GM23338 (cell line): ENCODE measurements at regions not wholly inside any gene's neighbourhood (a gene's known extent, or its start where the extent isn't known, plus 50 kb on each side); places are given as distances from the start of the nearest gene placed in this dataset.

ENCODE experiments used
- ATAC-seq: fragments of 200-7000 bp; cut with Tn5 transposase; 3 replicates; pipeline ENCODE4 v1.9.1; 2020
- DNase-seq: peaks from one replicate; pipeline ENCODE4 v3.0.0-alpha.2; 2015; ENCODE audit warnings: low spot score
- H2AFZ ChIP-seq: fragments of 200-600 bp; sonication (generic); 2 replicates; pipeline ENCODE4 v1.8.0; 2016; ENCODE audit warnings: antibody characterized with exemption, mild to moderate bottlenecking, moderate library complexity
- H3F3A ChIP-seq: fragments of 200-600 bp; sonication (generic); replicated peaks from 2 replicates; pipeline ENCODE4 v1.8.0; 2017; ENCODE audit warnings: antibody characterized with exemption, mixed run types, low read depth
- H3K27ac ChIP-seq: fragments of 200-600 bp; sonication (generic); 2 replicates; pipeline ENCODE4 v1.6.1; 2016; ENCODE audit warnings: low read depth
- H3K27me3 ChIP-seq: fragments of 200-600 bp; sonication (generic); 2 replicates; pipeline ENCODE4 v1.8.0; 2016; ENCODE audit warnings: mild to moderate bottlenecking, mixed run types, moderate library complexity; ENCODE audit not compliant: insufficient read depth
- H3K36me3 ChIP-seq: fragments of 200-600 bp; sonication (generic); 2 replicates; pipeline ENCODE4 v1.8.0; 2016; ENCODE audit warnings: mild to moderate bottlenecking; ENCODE audit not compliant: insufficient read depth
- H3K4me1 ChIP-seq: fragments of 200-600 bp; sonication (generic); 2 replicates; pipeline ENCODE4 v1.8.0; 2016; ENCODE audit warnings: mild to moderate bottlenecking, moderate library complexity; ENCODE audit not compliant: insufficient read depth
- H3K4me2 ChIP-seq: fragments of 200-600 bp; sonication (generic); 2 replicates; pipeline ENCODE4 v1.7.1; 2017; ENCODE audit warnings: mixed run types
- H3K4me3 ChIP-seq: fragments of 200-600 bp; sonication (generic); 2 replicates; pipeline ENCODE4 v1.6.1; 2016; ENCODE audit warnings: mixed run types
- H3K79me2 ChIP-seq: fragments of 200-600 bp; sonication (generic); replicated peaks from 2 replicates; pipeline ENCODE4 v1.8.0; 2017; ENCODE audit warnings: mild to moderate bottlenecking; ENCODE audit not compliant: insufficient read depth
- H3K9me2 ChIP-seq: fragments of 200-600 bp; sonication (generic); 2 replicates; pipeline ENCODE4 v1.8.0; 2017; ENCODE audit not compliant: insufficient read depth
- H4K20me1 ChIP-seq: fragments of 200-600 bp; sonication (generic); replicated peaks from 2 replicates; pipeline ENCODE4 v1.8.0; 2017; ENCODE audit warnings: mild to moderate bottlenecking; ENCODE audit not compliant: insufficient read depth
- H3K27ac Mint-ChIP-seq: 2 replicates; pipeline ENCODE4 v1.8.0; 2020; ENCODE audit warnings: inconsistent platforms, mild to moderate bottlenecking, moderate library complexity, mixed read lengths
- H3K27me3 Mint-ChIP-seq: 3 replicates; pipeline ENCODE4 v1.8.0; 2022; ENCODE audit warnings: low read depth, mild to moderate bottlenecking, moderate library complexity, mixed read lengths, inconsistent platforms; ENCODE audit not compliant: insufficient read depth, poor library complexity
- H3K36me3 Mint-ChIP-seq: 3 replicates; pipeline ENCODE4 v1.8.0; 2021; ENCODE audit warnings: low read depth, mild to moderate bottlenecking, inconsistent platforms, moderate library complexity, mixed read lengths
- H3K4me1 Mint-ChIP-seq: 3 replicates; pipeline ENCODE4 v1.8.0; 2020; ENCODE audit warnings: mild to moderate bottlenecking, inconsistent platforms, mixed read lengths
- H3K4me3 Mint-ChIP-seq: 3 replicates; pipeline ENCODE4 v1.8.0; 2021; ENCODE audit warnings: moderate library complexity, mild to moderate bottlenecking, inconsistent platforms, mixed read lengths
- H3K9me3 Mint-ChIP-seq: 3 replicates; pipeline ENCODE4 v1.8.0; 2020; ENCODE audit warnings: moderate library complexity, mild to moderate bottlenecking, inconsistent platforms, mixed read lengths
- CREB1 ChIP-seq: fragments of 250-450 bp; sonication (Bioruptor Pico); IDR thresholded peaks from 2 replicates; pipeline ENCODE4 v1.5.0; 2020; ENCODE audit warnings: low read depth, mild to moderate bottlenecking, moderate library complexity
- CTCF ChIP-seq, 2 experiments: fragments of 200-600 bp in 1 of 2; sonication (generic) in 1 of 2; conservative IDR thresholded peaks; 2 replicates each; pipeline versions ENCODE4 v1.5.1 to v1.6.1; 2016 to 2017; ENCODE audit warnings: antibody characterized with exemption in 2 of 2, low read depth in 2 of 2, mild to moderate bottlenecking in 2 of 2, moderate library complexity in 1 of 2
- JUNB ChIP-seq: IDR thresholded peaks from one replicate; pipeline ENCODE4 v1.6.1; 2016; ENCODE audit warnings: antibody characterized with exemption; ENCODE audit not compliant: unreplicated experiment
- POLR2AphosphoS5 ChIP-seq: IDR thresholded peaks from 2 replicates; pipeline ENCODE4 v1.6.1; 2016; ENCODE audit warnings: antibody characterized with exemption, low read depth
- STAT1 ChIP-seq: IDR thresholded peaks from one replicate; pipeline ENCODE4 v1.6.1; 2016; ENCODE audit warnings: antibody characterized with exemption; ENCODE audit not compliant: unreplicated experiment
- ZNF331 ChIP-seq: fragments of 250-450 bp; sonication (Bioruptor Pico); IDR thresholded peaks from 2 replicates; pipeline ENCODE4 v1.5.0; 2020; ENCODE audit warnings: low read depth, mild to moderate bottlenecking, moderate library complexity
- ZNF462 ChIP-seq: fragments of 250-450 bp; sonication (Bioruptor Pico); IDR thresholded peaks from 2 replicates; pipeline ENCODE4 v1.5.0; 2020; ENCODE audit warnings: mild to moderate bottlenecking, moderate library complexity
- TF ChIP-seq, protein P1 (sequence below): IDR thresholded peaks from 2 replicates; pipeline ENCODE4 v1.6.1; 2016; ENCODE audit warnings: antibody characterized with exemption

- no peaks in the 10 kb centered on the region for H3F3A ChIP-seq
- H3K27me3 ChIP-seq = no peaks in the 10 kb centered on the region
- no peaks in the 10 kb centered on the region for H3K9me2 ChIP-seq
- Mint-ChIP-seq H3K36me3 (no peaks in the 10 kb centered on the region), H3K27me3 (no peaks in the 10 kb centered on the region), H3K4me1 (peaks cover 2% of the 10 kb centered on the region; the same call in 2 of the 3 replicates), H3K9me3 (no peaks in the 10 kb centered on the region), H3K4me3 (no peak overlapping the region), H3K27ac (no peak overlapping the region)
- H3K4me2 ChIP-seq = no peak overlapping the region
- H2AFZ ChIP-seq = no peak overlapping the region
- no peak for TF ChIP-seq ZNF462 (CRISPR knock-in tag)
- TF ChIP-seq STAT1 = no peak
- TF ChIP-seq, protein P1, sequence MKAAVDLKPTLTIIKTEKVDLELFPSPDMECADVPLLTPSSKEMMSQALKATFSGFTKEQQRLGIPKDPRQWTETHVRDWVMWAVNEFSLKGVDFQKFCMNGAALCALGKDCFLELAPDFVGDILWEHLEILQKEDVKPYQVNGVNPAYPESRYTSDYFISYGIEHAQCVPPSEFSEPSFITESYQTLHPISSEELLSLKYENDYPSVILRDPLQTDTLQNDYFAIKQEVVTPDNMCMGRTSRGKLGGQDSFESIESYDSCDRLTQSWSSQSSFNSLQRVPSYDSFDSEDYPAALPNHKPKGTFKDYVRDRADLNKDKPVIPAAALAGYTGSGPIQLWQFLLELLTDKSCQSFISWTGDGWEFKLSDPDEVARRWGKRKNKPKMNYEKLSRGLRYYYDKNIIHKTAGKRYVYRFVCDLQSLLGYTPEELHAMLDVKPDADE = no peak
- no peak for TF ChIP-seq CTCF (conservative IDR thresholded peaks at IDR 0.05; ENCODE audit: low read depth in 2 of 2)
- no peak for TF ChIP-seq ZNF331 (CRISPR knock-in tag)
- no peak for TF ChIP-seq POLR2AphosphoS5
- no peak for TF ChIP-seq JUNB
- TF ChIP-seq CREB1 (CRISPR knock-in tag) = no peak
- no peaks in the 10 kb centered on the region for H3K36me3 ChIP-seq
- DNase-seq (no peak), ATAC-seq (no peak)
- no peak overlapping the region for H3K27ac ChIP-seq
- H3K79me2 ChIP-seq = no peaks in the 10 kb centered on the region
- no peaks in the 10 kb centered on the region for H4K20me1 ChIP-seq
- peaks cover 2% of the 10 kb centered on the region; the same call in 1 of the 2 replicates for H3K4me1 ChIP-seq
- no peak overlapping the region for H3K4me3 ChIP-seq
Observed at GRCh38 chr2:139228276-139228675, 448.1 kb upstream of the NXPH2 start.
